GM10266 (cell line): ENCODE measurements at regions not wholly inside any gene's neighbourhood (a gene's known extent, or its start where the extent isn't known, plus 50 kb on each side); places are given as distances from the start of the nearest gene placed in this dataset.
"Not testable (repeated sequence)": the region's sequence is repeated elsewhere in the genome, so short reads cannot be mapped to it uniquely, and the experiment has no call there.

Source experiments
- DNase-seq: peaks from one replicate; pipeline ENCODE4 v3.0.0; 2012; ENCODE audit errors: extremely low spot score
- CTCF ChIP-seq: IDR thresholded peaks from 2 replicates; pipeline ENCODE4 v1.5.1; 2012; ENCODE audit warnings: mild to moderate bottlenecking, low read depth; ENCODE audit not compliant: control insufficient read depth, insufficient read depth; ENCODE audit errors: missing control alignments

DNA sequence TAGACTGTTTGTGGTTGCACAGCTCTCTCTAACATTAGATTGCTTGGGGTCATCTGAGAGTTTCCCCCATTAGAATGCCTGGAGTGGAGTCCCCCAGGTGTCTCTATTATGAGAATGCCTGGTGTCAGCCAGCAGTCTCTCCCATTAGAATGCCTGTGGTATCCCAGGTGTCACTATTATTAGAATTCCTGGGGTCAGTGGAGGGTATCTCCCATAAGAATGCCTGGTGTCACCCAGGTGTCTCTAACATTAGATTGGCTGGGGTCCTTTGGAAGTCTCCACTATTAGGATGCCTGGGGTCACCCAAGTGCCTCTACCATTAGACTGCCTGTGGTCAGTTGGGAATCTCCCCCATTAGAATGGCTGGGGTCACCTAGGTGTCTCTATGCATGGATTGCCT, 1495.1 kb downstream of the UQCRFS1 start:
- no peak for DNase-seq
- no peak for TF ChIP-seq CTCF

- no peak for TF ChIP-seq CTCF
- no peak for DNase-seq
Observed at GRCh38 chr19:27716922-27717321, 1496.0 kb downstream of the UQCRFS1 start.

- no peak for TF ChIP-seq CTCF
Observed at GRCh38 chr19:27714857-27715256, 1498.1 kb downstream of the UQCRFS1 start.

DNA sequence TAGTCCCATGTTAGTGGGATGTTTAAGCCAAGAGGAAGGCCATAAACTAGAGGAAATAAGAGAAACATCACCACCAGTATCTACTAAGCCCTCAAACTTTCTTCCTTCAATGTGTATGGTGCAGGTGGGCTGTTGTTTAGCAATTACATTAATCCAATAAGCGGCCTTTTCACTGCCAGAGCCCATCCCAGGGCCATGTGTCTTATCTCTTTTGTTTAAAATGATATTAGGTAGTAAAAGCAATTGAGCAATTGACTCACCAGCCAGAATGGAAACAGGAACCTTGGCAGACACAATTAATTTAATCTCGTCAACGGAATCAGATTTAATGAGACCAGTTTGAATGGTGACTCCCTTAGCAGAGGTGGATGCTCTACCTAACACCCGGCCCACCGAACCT, 1503.5 kb downstream of the UQCRFS1 start:
- no peak for DNase-seq
- no peak for TF ChIP-seq CTCF

More at GRCh38 chr19:27714857-27715256, 1498.1 kb downstream of the UQCRFS1 start:
- no peak for DNase-seq

DNA sequence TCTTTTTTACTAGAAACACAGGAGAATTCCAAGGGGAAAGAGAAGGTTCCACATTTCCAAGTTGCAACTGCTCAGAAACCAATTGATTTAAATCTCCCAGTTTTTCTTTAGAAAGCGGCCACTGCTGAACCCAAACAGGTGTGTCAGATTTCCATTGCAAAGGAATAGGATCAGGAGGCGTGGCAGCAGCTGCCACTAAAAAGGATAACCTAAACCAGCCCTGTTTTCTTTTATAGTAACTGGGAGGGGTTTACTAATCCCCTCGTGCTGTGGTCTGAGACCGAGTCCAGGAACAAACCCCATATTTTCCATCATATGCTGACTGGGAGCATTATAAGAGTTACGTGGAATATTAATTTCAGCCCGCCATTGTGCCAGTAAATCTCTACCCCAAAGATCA, 1504.0 kb downstream of the UQCRFS1 start:
- not testable (repeated sequence) for DNase-seq

DNA sequence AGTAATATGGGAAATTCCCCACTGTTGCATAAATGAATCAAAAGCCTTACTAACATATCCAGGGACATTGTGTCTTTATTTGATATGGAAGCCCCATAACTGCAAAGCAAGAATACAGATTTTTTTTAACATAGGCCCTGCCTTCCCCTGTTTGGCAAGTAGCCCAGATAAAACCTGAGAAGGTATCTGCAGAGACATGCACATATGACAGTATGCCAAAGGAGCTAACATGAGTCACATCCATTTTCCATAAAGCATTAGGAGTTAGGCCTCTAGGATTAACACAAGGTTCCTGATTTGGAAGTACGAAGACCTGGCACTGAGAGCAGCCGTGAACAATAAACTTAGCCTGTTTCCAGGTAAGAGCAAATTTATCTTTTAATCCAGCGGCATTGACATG, 1505.9 kb downstream of the UQCRFS1 start:
- DNase-seq: not testable (repeated sequence)

GRCh38 chr19:27705896-27706295, 1507.1 kb downstream of the UQCRFS1 start:
- TF ChIP-seq CTCF: no peak
- DNase-seq: no peak

DNA sequence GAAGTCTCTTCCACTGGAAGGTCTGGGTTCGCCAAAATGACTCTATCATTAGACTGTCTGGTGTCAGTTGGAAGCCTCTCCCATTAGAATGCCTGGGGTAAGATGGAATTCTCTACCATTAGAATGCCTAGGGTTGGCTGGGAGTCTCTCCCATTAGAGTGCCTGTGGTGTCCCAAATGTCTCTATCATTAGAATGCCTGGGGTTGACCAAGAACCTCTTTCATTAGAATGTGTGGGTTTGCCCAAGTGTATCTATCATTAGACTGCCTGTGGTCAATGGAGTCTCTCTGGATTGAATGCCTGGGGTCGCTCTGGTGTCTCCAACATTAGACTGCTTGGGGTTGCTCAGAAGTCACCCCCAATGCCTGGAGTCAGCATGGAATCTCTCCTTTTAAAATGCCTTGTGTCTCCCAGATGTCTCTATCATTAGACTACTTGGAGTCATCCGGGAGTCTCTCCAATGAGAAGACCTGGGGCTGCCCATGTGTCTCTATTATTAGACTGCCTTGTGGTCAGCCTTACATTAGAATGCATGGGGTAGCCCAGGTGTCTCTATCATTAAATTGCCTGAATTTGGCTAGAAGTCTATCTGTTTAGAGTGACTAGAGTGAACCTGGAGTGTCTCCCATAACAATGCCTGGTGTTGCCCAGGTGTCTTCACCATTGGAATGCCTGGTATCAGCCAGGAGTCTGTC, 1518.4 kb downstream of the UQCRFS1 start:
- no peak for TF ChIP-seq CTCF
- DNase-seq: no peak
